ENCODE measurements at regions not wholly inside any gene's neighbourhood (a gene's known extent, or its start where the extent isn't known, plus 50 kb on each side); places are given as distances from the start of the nearest gene placed in this dataset.

- DNase-seq: no peak
Measured at GRCh38 chr6:165906736-165907135, 243.7 kb upstream of the PDE10A start.

DNA sequence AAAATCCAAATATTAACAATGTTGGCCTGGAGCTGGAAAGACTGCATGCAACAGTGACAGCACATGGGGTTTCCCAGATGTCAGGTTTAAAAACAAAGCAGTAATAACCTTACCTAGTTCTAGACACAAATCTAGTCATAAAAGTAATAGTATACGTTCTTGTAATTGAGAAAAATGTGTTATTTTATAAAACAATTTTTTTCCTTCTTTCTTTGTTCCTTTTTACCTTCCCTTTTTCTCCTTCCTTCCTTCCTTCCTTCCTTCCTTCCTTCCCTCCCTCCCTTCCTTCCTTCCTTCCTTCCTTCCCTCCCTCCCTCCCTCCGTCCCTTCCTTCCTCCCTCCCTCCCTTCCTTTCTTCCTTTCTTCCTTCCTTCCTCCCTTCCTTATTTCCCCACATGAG lies 242.7 kb upstream of the PDE10A start:
- no peak for DNase-seq

GRCh38 chr6:165900970-165901369 lies 237.9 kb upstream of the PDE10A start:
- DNase-seq: no peak

DNA sequence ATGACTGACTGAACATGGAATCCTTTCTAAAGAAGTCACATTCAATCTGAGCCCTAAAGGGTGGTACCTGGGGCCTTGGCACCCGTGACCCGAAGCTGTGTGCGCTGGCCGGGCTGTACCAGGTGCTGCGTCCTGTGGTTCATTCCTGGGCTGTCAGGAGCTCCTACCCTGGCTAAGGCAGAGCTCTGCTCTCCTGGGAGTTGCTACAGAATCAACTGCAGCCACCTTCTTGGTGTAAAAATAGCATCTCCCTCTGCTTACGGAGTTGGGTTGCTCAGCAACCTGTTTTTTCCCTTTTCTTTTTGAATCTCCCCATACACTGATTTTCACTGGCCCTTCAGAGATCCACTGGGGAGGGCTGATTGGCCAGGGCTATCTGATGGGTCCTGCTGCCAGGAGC lies 236.6 kb upstream of the PDE10A start:
- DNase-seq: no peak

GRCh38 chr6:165895421-165896165 lies 232.6 kb upstream of the PDE10A start:
- DNase-seq: no peak

- no peak for DNase-seq
Measured at GRCh38 chr6:165894171-165894825, 231.3 kb upstream of the PDE10A start.

GRCh38 chr6:165893431-165893830 lies 230.4 kb upstream of the PDE10A start:
- DNase-seq: no peak

DNA sequence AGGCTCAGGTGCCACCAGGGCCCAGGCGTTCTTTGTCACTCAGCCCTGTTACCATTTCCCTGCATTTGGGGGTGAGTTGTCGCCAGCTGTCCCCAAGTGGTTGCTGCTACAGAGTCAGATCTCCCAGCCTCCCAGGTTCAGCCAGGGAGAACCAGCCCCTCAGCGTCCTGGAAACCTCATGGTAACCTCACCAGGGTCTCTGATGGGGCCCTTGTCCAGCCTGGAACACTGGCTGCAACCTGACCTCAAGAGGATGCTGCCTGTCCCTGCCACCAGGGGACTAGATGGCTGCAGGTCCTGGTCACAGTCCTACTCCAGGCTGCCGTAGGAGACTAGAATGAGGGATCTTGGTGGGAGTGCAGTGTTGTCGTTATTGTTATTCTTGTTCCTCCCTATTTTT lies 228.3 kb upstream of the PDE10A start:
- DNase-seq: no peak

- no peak for DNase-seq
Measured at GRCh38 chr6:165890404-165890735, 227.3 kb upstream of the PDE10A start.

- DNase-seq: no peak
Measured at GRCh38 chr6:165889636-165890403, 226.8 kb upstream of the PDE10A start.

- no peak for DNase-seq
Measured at GRCh38 chr6:165886169-165886568, 223.1 kb upstream of the PDE10A start.

DNA sequence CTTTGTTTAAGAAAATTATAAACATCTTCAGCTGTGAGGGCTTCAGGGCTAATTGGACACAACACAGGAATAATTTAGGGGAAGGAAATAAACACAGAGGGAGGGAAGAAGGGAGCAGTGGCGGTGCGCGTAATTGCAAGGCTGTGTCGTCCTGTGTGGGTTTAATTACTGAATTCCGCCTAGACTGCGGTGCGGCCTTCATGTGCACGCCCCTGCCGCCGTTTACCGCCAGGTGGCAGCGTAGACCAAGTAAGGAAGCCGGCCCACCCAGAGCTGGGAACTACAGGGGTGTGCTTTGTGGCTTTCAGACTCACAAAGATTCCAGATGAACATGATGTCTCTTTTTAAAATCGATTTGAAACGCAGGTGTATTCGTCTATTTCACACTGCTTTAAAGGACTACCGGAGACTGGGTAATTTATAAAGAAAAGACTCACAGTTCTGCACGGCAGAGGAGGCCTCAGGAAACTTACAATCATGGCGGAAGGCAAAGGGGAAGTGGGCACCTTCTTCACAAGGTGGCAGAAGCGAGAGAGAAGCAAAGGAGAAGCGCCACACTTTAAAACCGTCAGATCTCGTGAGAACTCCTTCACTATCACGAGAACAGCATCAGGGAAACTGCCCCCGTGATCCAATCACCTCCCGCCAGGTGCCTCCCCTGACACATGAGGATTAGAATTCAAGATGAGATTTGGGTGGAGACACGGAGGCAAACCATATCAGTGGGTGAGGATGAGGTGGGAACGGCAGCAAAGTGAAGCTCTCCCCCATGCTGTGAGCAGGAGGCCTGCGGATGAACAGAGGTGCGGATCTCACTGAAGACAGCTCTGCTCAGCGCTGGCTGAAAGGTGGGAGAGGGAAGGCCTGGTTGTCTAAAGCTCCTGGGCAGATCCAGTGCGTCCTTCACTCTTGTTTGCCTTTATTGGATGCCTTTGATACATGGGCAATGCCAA lies 222.0 kb upstream of the PDE10A start:
- DNase-seq: peak; percentile 59

DNA sequence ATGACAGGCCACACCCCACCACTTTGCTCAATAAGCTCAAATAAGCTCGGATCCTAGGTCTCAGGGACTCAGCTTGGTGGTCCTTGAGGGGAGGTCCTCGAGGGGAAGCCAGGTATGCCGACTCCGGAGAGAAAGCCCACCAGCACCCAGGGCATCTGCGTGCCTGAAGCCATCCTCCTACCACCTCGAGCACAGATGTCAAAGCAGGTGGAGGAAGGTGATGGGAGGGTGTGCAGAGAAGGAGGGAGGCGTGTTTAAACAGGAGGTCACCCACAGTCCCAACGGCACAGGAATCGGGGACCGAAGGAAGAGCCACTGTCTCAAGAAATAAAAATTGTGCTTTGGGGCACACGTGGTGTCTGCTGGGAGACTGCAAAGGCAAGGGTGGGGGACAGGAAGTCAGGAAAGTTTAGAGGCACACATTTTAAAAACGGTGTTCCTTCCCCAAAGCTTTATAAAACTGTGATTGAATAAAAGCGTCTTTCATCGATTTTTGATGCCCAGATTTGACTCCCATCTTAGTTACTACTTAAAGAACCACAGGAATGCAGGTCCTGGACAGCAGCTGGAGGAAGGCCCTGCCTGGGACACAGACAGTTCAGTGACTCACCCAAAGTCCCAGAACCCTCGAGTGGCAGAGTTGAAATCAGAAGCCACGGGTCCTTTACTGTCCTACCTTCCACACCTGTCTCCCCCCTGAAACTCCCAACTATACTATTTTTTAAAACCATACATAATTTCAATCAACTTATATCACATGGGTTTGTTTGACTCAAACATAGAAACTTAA lies 221.0 kb upstream of the PDE10A start:
- DNase-seq: no peak

GRCh38 chr6:165881806-165882205 lies 218.8 kb upstream of the PDE10A start:
- no peak for DNase-seq

DNA sequence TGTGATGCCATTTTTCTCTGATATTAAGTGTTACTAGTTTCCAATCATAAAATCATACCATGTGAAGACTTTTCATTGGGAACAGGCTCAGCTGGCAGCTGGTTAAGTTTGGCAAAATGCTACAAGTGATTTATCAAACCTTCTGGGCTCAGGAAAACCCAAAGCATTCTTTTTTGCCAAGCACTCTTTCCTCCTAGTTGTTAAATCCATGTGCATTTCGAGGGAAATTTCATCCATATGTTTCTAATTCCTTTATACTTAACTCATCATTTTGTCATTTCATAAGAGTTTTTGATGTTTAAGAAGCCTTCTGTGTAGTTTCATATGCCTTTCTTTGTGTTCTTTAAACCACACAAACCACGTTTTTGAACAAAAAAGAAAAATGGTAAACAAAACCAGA lies 217.6 kb upstream of the PDE10A start:
- DNase-seq: no peak

- DNase-seq: no peak
Measured at GRCh38 chr6:165877773-165878172, 214.7 kb upstream of the PDE10A start.

- DNase-seq: no peak
Measured at GRCh38 chr6:165877192-165877591, 214.2 kb upstream of the PDE10A start.

DNA sequence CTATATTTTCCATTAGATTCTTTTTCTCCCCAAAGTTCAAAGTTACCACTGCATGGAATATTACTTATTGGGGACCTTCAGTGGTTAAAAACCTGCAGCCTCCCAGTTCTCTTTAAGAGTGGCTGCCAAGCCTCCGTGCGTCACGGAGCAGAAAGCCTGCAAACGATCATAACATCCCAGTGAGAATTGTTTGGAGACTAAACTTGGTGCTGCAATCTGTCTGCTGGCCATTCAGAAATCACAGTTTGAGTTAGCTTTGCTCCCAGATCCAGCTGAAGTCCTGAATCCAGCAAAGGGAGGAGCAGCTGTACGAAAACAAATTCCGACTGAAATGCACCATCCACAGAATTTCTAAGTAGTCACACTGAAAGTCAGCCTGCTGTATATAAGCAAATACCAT lies 213.5 kb upstream of the PDE10A start:
- DNase-seq: no peak

DNA sequence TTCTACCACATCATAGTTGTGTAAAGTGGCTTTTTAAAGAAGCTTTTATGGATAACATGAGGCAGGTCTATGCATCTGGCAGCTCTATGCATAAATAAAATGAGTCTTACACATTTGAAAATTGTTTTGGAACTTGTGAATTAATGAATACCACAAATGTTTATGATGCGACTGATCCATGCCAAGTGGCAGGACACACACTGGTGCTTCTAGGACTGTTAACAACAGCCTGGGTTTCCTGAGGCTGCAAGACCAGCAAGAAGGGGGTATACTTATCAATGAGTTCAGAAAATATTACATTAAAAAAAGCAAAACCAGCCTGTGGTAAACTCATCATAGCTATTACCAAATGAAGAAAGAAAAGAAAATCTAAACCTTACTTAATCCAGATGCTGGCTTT lies 212.9 kb upstream of the PDE10A start:
- no peak for DNase-seq

- DNase-seq: no peak
Measured at GRCh38 chr6:165873976-165874375, 210.9 kb upstream of the PDE10A start.

GRCh38 chr6:165872811-165873210 lies 209.8 kb upstream of the PDE10A start:
- DNase-seq: no peak

DNA sequence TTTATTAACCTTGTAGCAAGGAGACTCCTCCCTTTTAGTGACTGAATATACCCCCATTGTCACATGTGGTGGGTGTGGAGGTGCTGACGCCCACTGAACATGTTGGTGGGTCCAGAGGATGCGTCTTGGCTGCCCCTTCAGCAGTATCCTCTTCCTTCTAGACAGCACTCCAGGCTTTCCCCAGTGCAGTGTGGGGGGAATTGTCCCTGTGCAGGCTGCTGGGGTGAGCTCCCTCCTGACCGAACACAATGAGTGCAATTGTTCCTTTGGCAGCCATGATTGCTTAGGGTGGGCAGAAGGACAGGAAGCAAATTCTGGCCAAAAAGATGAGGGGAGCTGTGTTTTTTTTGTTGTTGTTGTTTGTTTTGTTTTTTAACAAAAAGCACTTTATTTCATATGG lies 209.3 kb upstream of the PDE10A start:
- DNase-seq: no peak

Data from KG1 (cell line).